ENCODE measurements at regions not wholly inside any gene's neighbourhood (a gene's known extent, or its start where the extent isn't known, plus 50 kb on each side); places are given as distances from the start of the nearest gene placed in this dataset.

GRCh38 chr16:65604771-65605170, 482.9 kb upstream of the CDH11 start:
- no peak for TF ChIP-seq RAD21 (IDR thresholded peaks at IDR 0.05; ENCODE audit: low read depth)

GRCh38 chr16:65601781-65602180, 479.9 kb upstream of the CDH11 start:
- no peak for TF ChIP-seq CEBPB (IDR thresholded peaks at IDR 0.05)
- TF ChIP-seq, protein P1, sequence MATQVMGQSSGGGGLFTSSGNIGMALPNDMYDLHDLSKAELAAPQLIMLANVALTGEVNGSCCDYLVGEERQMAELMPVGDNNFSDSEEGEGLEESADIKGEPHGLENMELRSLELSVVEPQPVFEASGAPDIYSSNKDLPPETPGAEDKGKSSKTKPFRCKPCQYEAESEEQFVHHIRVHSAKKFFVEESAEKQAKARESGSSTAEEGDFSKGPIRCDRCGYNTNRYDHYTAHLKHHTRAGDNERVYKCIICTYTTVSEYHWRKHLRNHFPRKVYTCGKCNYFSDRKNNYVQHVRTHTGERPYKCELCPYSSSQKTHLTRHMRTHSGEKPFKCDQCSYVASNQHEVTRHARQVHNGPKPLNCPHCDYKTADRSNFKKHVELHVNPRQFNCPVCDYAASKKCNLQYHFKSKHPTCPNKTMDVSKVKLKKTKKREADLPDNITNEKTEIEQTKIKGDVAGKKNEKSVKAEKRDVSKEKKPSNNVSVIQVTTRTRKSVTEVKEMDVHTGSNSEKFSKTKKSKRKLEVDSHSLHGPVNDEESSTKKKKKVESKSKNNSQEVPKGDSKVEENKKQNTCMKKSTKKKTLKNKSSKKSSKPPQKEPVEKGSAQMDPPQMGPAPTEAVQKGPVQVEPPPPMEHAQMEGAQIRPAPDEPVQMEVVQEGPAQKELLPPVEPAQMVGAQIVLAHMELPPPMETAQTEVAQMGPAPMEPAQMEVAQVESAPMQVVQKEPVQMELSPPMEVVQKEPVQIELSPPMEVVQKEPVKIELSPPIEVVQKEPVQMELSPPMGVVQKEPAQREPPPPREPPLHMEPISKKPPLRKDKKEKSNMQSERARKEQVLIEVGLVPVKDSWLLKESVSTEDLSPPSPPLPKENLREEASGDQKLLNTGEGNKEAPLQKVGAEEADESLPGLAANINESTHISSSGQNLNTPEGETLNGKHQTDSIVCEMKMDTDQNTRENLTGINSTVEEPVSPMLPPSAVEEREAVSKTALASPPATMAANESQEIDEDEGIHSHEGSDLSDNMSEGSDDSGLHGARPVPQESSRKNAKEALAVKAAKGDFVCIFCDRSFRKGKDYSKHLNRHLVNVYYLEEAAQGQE (IDR thresholded peaks at IDR 0.05; ENCODE audit: low read depth): no peak
- no peak for TF ChIP-seq YY1 (IDR thresholded peaks at IDR 0.05; ENCODE audit: low read depth)
- TF ChIP-seq TEAD4 (IDR thresholded peaks at IDR 0.05): no peak
- TF ChIP-seq NFIC (IDR thresholded peaks at IDR 0.05): no peak
- TF ChIP-seq, protein P2, sequence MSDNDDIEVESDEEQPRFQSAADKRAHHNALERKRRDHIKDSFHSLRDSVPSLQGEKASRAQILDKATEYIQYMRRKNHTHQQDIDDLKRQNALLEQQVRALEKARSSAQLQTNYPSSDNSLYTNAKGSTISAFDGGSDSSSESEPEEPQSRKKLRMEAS (IDR thresholded peaks at IDR 0.05): no peak
- TF ChIP-seq TCF12 (IDR thresholded peaks at IDR 0.05; ENCODE audit: low read depth): no peak
- no peak for TF ChIP-seq EGR1 (IDR thresholded peaks at IDR 0.05)
- TF ChIP-seq FOXM1 (IDR thresholded peaks at IDR 0.05; ENCODE audit: borderline replicate concordance, low read depth): no peak
- TF ChIP-seq, protein P3, sequence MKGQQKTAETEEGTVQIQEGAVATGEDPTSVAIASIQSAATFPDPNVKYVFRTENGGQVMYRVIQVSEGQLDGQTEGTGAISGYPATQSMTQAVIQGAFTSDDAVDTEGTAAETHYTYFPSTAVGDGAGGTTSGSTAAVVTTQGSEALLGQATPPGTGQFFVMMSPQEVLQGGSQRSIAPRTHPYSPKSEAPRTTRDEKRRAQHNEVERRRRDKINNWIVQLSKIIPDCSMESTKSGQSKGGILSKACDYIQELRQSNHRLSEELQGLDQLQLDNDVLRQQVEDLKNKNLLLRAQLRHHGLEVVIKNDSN (IDR thresholded peaks at IDR 0.05): no peak
- no peak for TF ChIP-seq EP300 (IDR thresholded peaks at IDR 0.05; ENCODE audit: borderline replicate concordance)
- TF ChIP-seq TAF1 (IDR thresholded peaks at IDR 0.05; ENCODE audit: low read depth): no peak
- no peak for TF ChIP-seq CREB1 (IDR thresholded peaks at IDR 0.05; ENCODE audit: low read depth)
- no peak for TF ChIP-seq ZBTB7A (IDR thresholded peaks at IDR 0.05; ENCODE audit: low read depth)

DNA sequence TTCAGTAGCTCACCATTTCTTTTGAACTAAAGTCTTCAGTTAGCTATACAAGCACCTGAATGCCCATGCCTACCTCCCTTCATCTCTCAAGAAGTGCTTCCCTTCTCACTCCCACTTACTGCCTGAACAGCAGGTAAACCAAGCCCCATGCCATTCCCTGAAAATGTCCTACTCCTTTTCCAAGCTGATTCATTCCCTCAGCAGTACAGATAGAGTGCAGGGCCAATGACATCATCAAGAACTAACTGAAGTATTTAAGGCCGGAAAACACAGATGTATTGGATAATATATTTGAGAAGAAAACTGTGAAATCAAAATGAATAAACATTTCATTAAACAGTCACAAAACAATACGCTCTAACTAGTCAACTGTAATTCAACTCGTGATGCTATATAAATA, 478.8 kb upstream of the CDH11 start:
- no peak for TF ChIP-seq ZBTB7A (IDR thresholded peaks at IDR 0.05; ENCODE audit: low read depth)

DNA sequence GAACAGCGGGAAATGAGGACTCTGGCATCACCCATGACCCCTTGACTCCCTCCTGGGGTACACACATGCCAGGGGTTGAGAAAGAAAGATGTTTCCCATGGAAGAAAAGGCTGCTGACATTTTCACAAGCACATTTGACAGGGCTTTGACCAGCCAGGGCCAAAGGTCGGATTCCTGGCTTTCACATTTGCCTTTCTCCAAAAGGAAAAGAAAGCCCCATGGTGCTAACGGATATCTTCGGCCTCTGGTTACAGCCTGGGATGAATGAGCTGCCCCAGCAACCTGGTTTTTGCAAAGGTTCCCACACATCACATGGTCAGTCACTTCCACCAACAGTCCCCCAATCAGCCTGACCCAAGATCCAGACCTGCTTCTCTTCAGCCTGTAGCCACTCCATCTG, 478.2 kb upstream of the CDH11 start:
- TF ChIP-seq TCF12 (IDR thresholded peaks at IDR 0.05; ENCODE audit: low read depth): no peak
- no peak for TF ChIP-seq TEAD4 (IDR thresholded peaks at IDR 0.05)
- no peak for TF ChIP-seq EGR1 (IDR thresholded peaks at IDR 0.05)
- no peak for TF ChIP-seq YY1 (IDR thresholded peaks at IDR 0.05; ENCODE audit: low read depth)
- TF ChIP-seq CREB1 (IDR thresholded peaks at IDR 0.05; ENCODE audit: low read depth): no peak
- TF ChIP-seq, protein P3 (IDR thresholded peaks at IDR 0.05): no peak
- no peak for TF ChIP-seq CEBPB (IDR thresholded peaks at IDR 0.05)
- TF ChIP-seq TAF1 (IDR thresholded peaks at IDR 0.05; ENCODE audit: low read depth): no peak
- no peak for TF ChIP-seq RAD21 (IDR thresholded peaks at IDR 0.05; ENCODE audit: low read depth)
- TF ChIP-seq NFIC (IDR thresholded peaks at IDR 0.05): no peak
- TF ChIP-seq ZBTB7A (IDR thresholded peaks at IDR 0.05; ENCODE audit: low read depth): no peak
- TF ChIP-seq, protein P1 (IDR thresholded peaks at IDR 0.05; ENCODE audit: low read depth): no peak
- TF ChIP-seq, protein P2 (IDR thresholded peaks at IDR 0.05): no peak
- no peak for TF ChIP-seq FOXM1 (IDR thresholded peaks at IDR 0.05; ENCODE audit: borderline replicate concordance, low read depth)
- TF ChIP-seq EP300 (IDR thresholded peaks at IDR 0.05; ENCODE audit: borderline replicate concordance): no peak

DNA sequence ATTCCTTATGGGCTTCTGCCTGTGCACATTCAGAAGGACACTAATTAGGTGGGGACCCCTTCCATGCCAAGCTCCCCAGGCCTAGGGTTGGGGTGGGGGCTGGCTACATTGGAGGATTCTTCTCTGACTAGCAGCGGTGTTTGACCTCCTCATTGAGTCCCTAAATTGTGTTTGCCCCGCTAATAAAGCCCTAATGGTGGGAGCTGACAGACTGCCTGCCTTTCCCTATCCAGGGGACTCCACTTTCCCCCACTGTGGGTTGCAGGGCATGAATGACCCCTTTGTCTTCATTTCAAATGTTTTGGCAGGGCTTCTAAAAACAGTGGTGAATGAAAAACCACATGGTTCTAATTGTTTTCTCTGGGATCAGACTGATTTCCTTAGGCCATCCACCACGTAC, 476.8 kb upstream of the CDH11 start:
- TF ChIP-seq, protein P2 (IDR thresholded peaks at IDR 0.05): no peak
- TF ChIP-seq TCF12 (IDR thresholded peaks at IDR 0.05; ENCODE audit: low read depth) (no peak), CREB1 (IDR thresholded peaks at IDR 0.05; ENCODE audit: low read depth) (no peak), FOXM1 (IDR thresholded peaks at IDR 0.05; ENCODE audit: borderline replicate concordance, low read depth) (no peak), ZBTB7A (IDR thresholded peaks at IDR 0.05; ENCODE audit: low read depth) (no peak), TAF1 (IDR thresholded peaks at IDR 0.05; ENCODE audit: low read depth) (no peak), YY1 (IDR thresholded peaks at IDR 0.05; ENCODE audit: low read depth) (no peak)

DNA sequence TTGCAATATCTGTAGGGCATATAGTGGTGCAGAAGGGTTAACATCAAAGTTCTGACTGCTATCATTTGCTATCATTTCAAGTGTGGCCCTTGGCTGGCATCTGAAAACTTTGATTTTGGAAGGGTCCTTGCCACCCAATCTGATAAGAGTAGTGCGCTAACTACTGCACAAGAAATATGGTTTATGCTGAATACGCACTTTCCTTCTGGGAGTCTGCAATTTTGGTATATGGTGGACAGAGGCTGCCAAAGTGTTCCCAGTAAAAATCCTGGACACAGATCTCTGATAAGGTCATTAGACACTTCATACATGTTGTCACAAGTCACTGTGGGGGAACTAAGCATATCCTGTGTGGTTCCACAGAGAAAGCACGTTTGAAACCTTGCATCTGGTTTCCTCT, 461.6 kb upstream of the CDH11 start:
- no peak for TF ChIP-seq NFIC (IDR thresholded peaks at IDR 0.05)
- TF ChIP-seq EGR1 (IDR thresholded peaks at IDR 0.05): no peak
- no peak for TF ChIP-seq RAD21 (IDR thresholded peaks at IDR 0.05; ENCODE audit: low read depth)
- no peak for TF ChIP-seq TAF1 (IDR thresholded peaks at IDR 0.05; ENCODE audit: low read depth)
- no peak for TF ChIP-seq EP300 (IDR thresholded peaks at IDR 0.05; ENCODE audit: borderline replicate concordance)
- TF ChIP-seq YY1 (IDR thresholded peaks at IDR 0.05; ENCODE audit: low read depth): no peak
- TF ChIP-seq, protein P2 (IDR thresholded peaks at IDR 0.05): no peak
- TF ChIP-seq CEBPB (IDR thresholded peaks at IDR 0.05): no peak
- no peak for TF ChIP-seq ZBTB7A (IDR thresholded peaks at IDR 0.05; ENCODE audit: low read depth)

All from Ishikawa (cell line).